GM19043 (cell line): ENCODE measurements at regions not wholly inside any gene's neighbourhood (a gene's known extent, or its start where the extent isn't known, plus 50 kb on each side); places are given as distances from the start of the nearest gene placed in this dataset.

Source experiments
- ATAC-seq: cut with Tn5 transposase; IDR thresholded peaks from one replicate; pipeline ENCODE4 v1.9.1; 2021; ENCODE audit warnings: low read depth; ENCODE audit not compliant: unreplicated experiment

DNA sequence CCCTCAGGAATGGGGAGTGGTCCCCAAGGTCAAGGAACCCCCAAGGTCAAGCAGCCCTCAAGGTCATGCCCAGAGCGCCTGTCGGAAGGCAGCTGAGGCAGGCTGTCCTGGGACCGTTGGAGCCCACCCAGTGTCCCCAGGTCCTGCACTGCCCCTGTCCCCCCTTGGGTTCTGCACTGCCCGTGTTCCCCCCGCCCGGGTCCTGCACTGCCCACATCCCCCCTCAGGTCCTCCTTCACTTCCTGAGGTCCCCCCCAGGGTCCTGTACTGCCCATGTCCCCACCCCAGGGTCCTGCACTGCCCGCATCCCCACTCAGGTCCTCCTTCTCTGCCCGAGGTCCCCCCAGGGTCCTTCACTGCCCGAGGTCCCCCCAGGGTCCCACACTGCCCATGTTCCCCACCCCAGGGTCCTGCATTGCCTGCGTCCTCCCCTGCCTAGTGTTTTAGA lies 1073.0 kb downstream of the BRD1 start:
- ATAC-seq, result no peak

DNA sequence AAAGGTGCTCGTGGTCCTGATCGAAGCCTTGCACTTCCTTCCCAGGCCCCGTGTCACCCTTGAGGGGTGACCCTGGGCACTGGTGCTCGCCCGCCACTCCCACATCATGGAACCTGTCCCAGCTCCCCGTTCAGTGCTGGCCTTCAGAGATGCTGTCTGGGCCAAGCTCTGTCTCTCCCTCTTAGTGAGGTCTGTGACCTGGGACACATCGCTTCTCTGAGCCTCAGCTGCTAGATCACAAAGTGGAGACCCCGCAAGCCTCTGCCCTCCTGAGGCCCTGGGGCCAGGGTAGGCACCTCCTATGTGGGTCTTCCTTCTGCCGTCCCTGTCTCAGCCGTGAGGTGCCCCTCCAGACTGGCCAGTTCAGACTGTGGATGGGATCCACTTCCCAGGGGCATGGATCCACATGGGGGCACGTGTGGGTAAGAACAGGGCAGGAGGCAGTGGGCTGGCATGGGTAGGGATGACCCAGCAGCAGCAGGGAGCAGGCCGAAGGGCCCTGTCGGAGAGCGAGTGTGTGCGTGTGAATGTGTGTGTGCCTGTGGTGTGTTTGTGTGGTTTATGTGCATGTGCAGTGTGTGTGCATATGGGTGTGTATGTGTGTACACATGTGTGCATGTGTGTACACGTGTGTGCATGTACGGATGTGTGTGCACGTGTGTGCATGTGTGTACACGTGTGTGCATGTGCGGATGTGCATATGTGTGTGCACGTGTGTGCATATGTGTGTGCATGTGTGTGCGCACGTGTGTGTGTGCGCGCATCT lies 1073.7 kb downstream of the BRD1 start:
- ATAC-seq, result no peak

DNA sequence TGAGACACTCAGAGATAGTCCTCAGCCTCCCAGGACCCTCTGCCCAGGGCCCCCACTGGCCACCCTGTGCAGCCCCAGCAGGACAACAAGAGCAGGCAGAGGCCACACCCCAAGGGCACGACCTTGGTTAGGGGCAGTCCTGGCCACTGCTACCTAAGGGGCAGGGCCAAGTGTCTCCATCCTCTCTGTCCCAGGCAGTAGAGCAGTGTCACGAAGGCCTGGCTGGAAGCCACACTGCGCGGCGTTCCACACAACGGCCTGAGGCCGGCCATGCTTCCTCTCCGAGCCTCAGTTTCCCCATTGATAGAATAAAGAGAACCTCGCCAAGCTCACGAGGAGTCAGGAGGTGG lies 1074.3 kb downstream of the BRD1 start:
- no peak for ATAC-seq

DNA sequence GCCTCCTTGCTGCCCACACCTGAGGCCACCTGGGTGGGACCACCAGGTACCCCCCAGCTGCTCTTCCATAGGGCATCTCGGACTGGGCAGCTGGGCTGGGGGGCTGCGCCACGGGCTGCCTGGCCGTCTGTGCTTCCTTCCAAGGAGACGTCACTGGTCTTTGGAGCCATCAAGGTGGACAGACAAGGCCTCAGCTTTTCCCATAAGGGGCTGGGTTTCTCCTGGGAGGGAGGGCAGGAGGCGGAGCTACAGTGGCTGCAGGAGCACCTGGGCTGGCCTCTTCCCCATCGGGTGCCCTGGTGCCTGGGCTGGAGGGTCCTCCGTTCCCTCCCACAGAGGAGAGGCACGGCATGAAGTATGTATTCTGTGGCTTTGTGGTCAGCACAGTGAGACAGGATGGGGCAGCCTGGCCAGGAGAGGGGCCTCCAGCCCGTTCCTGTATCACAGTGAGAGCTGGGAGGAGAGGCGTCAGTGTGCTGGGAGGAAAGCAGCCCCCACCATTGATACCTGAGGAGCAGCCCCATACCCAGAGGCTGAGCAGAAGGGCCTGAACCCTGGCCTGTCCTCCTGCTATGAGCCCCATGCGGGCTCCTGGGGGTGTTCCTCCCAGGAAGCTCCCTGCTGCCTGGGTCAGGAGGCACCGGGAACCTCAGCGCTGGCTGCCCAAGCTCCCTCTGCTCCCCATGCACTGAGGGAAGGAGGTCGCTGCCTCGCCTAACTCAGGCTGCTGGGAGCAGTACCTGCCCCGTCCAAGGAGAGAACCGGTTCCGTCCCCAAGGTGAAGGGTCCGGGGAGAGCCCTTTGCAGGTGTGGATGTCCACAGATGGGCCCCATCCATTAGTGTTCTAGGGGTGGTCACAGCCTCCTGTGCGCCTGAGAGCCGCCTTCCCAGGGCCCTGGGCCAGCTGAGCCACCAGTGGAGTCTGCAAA lies 1075.0 kb downstream of the BRD1 start:
- ATAC-seq, result no peak

DNA sequence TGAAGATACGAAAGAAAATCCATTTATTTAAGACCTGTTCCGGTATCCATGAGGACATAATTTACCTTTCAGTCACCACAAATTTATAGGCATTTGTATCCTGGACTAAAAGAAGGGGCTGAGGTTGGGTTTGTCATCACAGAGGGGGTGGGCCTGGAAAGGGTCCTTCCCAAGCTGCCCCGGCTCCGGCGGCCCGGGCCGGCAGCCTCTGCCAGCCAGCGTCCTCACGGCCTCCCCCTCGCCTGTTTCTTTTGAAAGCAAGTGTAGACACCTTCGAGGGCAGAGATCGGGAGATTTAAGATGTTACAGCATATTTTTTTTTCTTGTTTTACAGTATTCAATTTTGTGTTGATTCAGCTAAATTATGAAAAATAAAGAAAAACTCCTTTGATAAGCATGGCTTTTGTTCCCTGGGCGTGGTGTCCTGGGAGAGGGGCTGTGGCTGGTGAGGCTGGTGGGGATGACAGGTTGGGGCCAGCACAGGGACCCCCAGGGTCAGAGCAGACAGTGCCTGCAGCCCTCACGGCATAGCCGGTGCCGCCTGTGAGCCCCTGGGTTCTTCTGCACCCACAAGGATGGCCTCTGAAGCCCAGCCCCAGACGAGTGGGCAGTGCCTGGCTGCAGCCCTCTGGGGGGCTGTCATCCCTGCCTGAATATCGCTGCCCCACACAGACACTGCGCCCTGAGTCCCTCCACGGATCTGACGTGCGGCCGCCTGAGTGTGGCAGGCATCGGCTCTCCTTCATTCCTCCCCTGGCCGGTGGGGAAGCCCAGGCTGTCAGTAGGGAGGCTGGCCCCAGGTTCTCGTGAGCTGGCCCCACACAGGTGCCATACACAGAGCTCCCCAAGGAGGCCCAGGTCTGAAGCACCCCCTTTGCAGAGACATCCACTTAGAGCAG lies 1075.9 kb downstream of the BRD1 start:
- no peak for ATAC-seq

DNA sequence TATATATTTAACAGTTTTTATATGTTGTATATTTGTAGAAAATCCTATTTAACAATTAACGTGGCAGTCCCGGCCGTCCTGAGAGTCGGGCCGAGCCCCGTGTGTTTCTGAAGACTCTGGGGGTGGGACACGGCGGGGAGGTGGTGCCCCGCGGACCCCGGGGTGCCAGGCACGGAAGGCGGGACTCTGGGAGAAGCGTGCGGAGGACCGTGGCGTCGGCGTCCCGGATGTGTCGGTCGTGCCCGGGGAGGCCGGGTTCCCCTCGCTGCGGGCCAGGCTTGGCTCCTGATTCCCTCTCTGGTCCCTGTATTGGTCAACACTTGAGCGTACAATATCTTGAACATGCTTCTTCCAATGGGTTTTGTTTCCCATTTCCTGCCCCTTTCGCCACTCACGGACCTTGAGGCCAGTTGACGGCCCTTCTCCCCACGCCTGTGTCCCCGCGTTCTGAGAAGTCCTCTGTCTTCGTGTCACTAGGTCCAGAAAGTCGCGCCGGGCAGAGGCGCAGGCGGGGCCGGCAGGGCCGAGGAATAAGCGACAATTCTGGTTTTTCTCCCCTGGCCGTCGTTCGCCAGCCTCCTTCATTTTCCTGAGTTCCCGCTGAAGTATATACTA lies 1076.7 kb downstream of the BRD1 start:
- ATAC-seq, result no peak

DNA sequence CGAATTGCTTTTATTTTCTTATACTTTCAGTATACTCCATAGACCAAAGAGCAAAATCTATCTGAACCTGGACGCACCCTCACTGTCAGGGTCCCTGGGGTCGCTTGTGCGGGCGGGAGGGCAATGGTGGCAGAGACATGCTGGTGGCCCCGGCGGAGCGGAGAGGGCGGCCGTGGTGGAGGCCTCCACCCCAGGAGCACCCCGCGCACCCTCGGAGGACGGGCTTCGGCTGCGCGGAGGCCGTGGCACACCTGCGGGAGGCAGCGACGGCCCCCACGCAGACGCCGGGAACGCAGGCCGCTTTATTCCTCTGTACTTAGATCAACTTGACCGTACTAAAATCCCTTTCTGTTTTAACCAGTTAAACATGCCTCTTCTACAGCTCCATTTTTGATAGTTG lies 1077.4 kb downstream of the BRD1 start:
- no peak for ATAC-seq

DNA sequence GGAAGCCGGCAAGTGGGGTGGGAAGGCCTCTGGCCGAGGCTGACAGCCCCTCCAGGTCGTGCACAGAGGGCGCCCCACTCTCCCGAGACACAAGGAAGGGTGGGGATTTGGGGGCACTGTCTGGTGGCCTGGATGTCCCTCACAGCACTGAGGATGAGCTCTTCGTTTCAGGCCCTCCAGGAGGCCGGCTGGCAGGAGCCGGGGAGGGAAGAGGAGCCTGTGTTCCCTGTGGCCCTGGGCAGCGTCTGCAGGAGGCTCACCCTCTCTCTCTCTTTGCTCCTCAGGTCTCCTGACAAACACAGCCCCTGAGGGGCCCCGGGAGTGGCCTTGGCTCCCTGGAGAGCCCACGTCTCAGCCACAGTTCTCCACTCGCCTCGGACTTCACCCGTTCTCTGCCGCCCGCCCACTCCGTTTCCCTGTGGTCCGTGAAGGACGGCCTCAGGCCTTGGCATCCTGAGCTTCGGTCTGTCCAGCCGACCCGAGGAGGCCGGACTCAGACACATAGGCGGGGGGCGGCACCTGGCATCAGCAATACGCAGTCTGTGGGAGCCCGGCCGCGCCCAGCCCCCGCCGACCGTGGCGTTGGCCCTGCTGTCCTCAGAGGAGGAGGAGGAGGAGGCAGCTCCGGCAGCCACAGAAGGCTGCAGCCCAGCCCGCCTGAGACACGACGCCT lies 1078.0 kb downstream of the BRD1 start:
- ATAC-seq, result no peak

DNA sequence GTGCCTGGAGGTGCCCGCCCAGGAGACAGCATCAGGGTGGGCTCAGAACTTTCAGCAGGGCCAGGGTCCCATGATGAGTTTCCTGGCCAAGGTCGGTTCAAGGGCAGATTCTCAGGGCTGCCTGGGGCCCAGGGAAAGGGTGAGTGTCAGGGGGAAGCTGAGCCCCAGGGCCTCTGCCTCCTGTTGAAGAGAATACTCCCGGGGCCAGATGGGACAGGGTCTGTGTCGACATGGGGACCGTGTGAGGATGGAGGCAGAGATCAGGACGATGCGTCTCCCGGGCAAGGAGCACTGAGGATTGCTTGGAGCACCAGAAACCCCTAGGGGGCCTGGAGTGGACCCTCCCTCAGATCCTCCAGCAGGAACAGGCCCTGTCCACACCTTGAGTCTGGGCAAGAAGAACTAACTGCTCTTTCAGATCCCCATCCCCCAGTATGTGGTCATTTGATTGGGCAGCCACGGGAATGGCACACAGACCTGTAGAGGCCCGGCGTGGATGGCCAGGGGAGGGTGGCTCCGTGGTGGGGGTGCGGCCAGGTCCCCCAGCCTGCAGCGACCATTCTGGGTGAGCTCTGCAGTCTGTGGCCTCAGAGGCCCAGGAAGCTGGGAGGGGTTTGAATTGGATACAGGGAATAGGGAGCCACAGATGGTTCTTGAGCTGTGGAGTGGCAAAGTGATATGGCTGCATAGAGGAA lies 1078.7 kb downstream of the BRD1 start:
- ATAC-seq, result no peak

DNA sequence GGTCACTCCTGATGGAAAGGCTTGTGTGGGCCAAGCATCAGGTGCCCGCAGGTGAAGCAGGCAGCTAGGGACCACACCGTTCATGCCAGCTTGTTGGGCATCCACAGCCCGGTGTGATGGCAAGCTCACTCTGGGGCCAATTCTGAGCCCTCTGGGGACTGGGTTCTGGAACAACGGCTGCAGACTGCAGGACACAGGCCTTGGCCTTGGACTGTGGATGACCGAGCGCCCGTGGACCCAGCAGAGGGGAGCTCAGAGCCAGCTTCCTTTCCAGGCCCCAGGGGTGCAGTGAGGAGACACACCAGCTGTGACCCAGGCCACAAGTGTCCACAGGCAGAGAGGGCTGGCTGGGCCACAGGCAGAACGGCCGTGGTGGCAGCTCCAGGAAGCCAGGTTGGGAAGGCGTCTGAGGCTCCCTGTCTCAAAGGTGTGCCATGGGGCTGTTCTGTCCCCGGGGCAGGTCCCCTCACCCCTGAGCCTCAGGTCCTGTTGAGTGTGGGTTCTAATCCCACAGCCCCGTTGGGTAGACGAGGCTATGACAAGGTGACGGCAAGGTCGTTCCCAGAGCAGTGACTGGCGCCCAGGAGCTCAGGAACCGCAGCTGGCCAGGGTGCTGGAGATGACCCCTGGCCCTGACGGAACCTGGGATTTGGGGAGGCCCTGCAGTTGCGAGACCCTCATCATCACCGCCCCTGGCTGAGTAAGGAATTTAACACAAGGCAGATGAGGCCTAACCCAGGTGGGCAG lies 1079.4 kb downstream of the BRD1 start:
- no peak for ATAC-seq

DNA sequence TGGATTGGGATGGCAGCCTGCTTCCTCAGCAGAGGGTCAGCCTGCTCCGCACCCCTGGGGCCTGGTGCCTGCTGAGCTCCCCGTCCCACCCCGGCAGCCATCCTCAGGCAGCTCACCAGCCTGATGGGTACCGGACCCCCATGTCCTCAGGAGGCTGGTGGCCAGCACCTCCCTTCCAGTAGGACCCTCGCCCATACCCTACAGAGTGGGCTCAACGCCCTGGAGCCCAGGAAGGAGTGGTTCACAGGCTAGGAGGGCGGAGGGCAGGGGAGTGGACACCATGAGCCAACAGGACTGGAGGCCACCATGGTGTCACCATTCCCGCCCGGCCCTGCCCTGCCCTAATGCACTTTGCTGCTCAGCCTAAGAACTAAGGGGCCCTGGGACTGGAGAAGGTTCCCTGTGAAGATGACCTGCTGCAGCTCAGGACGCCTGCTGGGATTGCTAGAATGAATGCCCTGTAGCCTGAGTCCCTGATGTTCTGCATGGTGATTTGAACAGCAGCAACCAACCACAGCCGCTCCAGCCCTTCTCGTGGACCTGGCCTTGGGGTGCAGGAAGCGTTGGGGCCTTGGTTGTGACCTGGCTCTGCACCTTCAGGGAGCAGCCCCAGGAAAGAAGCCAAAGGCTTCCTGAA lies 1080.8 kb downstream of the BRD1 start:
- ATAC-seq, result no peak

DNA sequence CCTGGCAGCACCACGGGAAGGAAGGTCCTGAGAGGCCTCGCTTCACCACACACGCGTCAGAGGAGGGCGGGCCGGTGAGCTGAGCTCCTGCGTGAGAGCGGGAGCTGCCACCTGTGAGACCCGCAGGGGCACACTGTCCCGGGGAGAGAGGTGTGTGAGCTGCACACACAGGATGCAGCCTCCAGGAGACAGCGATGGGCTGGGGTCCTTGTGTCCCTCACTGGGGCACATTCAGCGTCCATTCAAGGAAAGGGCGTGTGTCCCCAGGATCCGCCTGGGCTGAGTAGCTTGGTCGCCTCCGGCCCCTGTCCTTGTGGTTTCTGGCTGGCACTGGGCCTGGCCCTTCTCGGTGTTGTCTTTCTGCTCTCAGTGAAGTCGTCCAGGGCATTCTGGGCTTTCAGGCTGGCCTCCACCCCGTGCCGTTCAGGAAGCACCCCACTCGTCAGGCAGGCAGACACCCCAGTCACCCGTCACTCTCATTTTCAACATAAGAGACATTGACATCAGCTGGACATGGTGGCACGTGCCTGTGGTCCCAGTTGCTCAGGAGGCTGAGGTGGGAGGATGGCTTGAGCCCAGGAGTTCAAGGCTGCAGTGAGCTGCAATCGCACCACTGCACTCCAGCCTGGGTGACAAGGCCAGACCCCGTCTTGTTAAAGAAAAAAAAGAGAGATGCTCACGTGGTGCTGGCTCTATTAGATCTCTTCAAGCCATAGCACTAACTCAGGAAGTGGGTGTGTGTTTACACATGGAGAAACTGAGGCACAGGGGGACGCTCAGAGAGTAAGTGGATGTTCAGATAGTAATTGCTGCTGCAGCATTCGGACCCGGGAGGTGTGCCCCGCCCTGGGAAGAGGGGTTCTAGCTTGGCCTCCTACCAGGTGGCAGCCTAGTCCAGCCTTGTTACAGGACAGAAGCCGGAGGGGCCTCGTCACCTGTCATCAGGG lies 1081.6 kb downstream of the BRD1 start:
- no peak for ATAC-seq

DNA sequence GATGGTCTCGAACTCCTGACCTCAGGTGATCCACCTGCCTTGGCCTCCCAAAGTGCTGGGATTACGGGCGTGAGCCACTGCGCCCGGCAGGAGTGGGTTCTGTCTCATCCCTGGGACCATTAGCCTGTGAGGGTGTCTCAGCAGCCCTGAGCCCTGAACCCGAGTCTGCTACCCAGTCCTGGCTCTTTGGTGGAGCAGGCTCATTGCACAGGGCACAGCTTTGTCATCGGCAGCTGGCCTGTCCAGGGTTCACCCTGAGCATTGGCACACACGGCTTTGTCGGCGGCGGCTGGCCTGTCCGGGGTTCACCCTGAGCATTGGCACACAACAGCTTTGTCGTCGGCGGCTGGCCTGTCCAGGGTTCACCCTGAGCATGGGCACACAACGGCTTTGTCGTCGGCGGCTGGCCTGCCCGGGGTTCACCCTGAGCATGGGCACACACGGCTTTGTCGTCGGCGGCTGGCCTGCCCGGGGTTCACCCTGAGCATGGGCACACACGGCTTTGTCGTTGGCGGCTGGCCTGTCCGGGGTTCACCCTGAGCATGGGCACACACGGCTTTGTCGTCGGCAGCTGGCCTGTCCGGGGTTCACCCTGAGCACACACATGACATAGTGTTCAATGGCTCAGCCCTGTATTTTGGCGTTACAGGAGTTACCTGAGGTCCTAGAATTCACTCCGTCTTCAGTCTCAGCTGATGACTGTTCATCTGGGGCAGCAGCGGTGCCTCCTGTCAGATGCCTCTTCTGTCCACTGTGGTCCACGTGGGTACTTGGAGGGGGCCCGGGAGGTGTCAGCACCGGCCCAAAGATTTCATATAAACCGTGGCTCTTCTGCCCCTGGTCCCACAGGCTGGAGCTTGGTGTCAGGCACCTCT lies 1082.5 kb downstream of the BRD1 start:
- no peak for ATAC-seq

DNA sequence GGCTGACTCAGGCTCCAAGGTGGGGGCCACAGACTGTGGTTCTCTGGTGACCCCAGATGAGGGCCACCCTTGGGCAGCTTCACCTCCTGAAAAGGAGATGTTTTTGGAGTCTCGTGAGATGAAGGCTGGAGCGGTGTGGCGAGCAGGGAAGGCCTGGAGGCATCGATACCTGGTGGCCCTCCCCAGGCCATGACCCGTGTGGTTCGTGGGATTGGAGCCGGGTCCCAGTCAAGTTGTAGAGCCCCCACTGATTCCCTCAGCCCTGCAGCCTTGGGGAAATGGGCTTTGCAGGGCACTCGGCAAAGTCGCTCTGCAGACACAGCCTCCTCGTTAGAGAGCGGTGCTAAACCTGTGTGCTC lies 1083.4 kb downstream of the BRD1 start:
- ATAC-seq, result no peak

DNA sequence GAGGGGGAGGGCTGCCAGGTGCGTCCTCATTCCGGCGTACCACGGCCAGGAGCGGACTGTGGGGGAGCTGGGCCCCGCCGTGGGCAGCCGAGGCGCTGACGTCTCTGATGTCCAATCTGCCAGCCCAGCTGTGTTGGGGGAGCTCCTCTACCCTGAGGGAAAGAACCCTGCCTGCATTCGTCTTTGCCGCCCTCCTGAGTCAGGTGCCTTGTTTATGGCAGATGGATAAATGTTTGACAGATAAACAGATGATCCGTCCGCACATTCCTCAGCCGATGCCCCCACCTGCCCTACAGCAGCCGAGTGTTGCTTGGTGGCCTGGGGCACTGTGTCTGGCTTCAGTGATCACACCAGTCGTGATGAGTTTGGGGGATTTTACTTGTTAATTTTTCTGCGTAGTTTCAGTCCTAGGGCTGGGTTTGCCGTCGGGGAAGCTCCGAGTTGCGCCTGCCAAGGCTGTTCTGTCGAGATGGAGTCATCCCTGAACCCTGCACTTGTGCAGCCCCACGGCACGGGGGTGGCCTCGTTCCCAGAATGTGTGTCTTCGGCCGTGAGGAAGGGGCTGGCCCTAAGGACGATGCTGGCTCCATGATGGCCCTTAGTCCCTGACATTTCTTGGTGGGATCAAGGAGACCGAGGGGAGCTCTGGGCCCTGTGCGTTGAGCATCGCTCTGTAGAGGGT lies 1083.9 kb downstream of the BRD1 start:
- no peak for ATAC-seq
